Fibroblast of pulmonary artery (primary cell): ENCODE measurements at regions not wholly inside any gene's neighbourhood (a gene's known extent, or its start where the extent isn't known, plus 50 kb on each side); places are given as distances from the start of the nearest gene placed in this dataset.
"Not testable (repeated sequence)": the region's sequence is repeated elsewhere in the genome, so short reads cannot be mapped to it uniquely, and the experiment has no call there.

Source experiments
- DNase-seq: peaks from one replicate; pipeline ENCODE4 v3.0.0-alpha.2; 2010; ENCODE audit warnings: low read depth
- H3K4me3 ChIP-seq: replicated peaks from 2 replicates; pipeline ENCODE4 v1.5.1; 2011; ENCODE audit warnings: low read depth, mild to moderate bottlenecking, control low read depth, low read length, moderate library complexity
- TF ChIP-seq, protein P1 (sequence below): IDR thresholded peaks from 2 replicates; pipeline ENCODE4 v1.5.1; 2011; ENCODE audit warnings: mild to moderate bottlenecking, control low read depth, low read length, inconsistent platforms; ENCODE audit errors: missing control alignments

GRCh38 chr18:43780782-43781340 lies 503.6 kb upstream of the SYT4 start:
- TF ChIP-seq, protein P1, sequence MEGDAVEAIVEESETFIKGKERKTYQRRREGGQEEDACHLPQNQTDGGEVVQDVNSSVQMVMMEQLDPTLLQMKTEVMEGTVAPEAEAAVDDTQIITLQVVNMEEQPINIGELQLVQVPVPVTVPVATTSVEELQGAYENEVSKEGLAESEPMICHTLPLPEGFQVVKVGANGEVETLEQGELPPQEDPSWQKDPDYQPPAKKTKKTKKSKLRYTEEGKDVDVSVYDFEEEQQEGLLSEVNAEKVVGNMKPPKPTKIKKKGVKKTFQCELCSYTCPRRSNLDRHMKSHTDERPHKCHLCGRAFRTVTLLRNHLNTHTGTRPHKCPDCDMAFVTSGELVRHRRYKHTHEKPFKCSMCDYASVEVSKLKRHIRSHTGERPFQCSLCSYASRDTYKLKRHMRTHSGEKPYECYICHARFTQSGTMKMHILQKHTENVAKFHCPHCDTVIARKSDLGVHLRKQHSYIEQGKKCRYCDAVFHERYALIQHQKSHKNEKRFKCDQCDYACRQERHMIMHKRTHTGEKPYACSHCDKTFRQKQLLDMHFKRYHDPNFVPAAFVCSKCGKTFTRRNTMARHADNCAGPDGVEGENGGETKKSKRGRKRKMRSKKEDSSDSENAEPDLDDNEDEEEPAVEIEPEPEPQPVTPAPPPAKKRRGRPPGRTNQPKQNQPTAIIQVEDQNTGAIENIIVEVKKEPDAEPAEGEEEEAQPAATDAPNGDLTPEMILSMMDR: no peak
- H3K4me3 ChIP-seq: no peak overlapping the region
- DNase-seq: peak; percentile 33

DNA sequence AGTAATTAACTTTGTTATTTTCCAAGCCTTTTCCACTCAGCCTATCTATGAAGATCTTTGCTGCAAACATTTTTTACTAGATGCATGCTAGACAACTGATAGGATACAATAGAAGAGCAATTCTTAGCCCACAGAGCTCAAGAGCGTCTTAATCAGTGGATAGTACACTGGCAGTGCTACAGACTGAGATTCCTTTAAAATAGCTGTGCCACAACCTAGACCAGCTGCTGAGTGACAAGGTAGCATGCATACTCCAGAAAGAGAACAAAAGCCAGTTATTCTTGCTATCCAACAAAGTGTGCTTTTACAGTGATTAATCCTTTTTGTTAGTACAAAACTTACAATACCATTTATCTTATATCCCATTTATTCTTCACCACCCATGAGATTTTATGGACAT lies 507.9 kb upstream of the SYT4 start:
- DNase-seq: no peak
- TF ChIP-seq, protein P1: no peak

DNA sequence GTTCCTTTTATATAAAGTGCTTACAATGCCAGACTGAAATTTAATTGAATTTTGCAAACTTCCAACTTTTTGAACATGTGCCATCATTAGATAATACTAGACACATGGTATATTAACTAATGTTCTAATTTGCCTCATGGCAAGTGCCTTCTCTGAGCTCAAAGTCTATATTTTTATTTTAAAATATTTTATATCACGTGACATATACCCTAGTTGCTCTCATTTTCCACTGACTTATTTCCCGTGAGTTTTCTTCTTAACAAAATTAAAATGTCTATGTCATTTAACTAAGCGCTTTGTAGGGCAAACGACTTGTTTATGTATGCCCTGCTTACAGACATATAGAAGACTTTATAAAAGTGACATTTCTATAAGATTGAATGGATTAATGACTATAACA lies 509.6 kb upstream of the SYT4 start:
- no peak for DNase-seq
- no peak overlapping the region for H3K4me3 ChIP-seq
- TF ChIP-seq, protein P1: no peak

More for the DNA sequence above, 507.9 kb upstream of the SYT4 start:
- H3K4me3 ChIP-seq: no peak overlapping the region

DNA sequence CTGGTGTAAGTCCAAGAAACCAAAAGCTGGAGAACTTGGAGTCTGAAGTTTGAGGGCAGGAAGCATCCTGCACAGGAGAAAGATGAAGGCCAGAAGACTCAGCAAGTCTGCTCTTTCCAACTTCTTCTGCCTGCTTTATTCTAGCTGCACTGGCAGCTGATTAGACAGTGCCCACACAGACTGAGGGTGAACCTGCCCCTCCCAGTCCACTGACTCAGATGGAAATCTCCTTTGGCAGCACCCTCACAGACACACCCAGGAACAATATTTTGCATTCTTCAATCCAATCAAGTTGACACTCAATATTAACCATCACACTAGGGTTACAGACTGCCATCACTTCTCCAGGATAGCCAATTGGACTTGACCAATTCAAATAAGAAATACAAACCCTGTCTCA lies 510.4 kb upstream of the SYT4 start:
- not testable (repeated sequence) for DNase-seq, H3K4me3 ChIP-seq

GRCh38 chr18:43789234-43790000 lies 512.1 kb upstream of the SYT4 start:
- TF ChIP-seq, protein P1: peak; percentile 40
- peak; percentile 36 for DNase-seq
- no peak overlapping the region for H3K4me3 ChIP-seq

GRCh38 chr18:43793910-43794309 lies 516.6 kb upstream of the SYT4 start:
- no peak overlapping the region for H3K4me3 ChIP-seq
- TF ChIP-seq, protein P1: no peak
- DNase-seq: no peak

GRCh38 chr18:43794363-43794762 lies 517.1 kb upstream of the SYT4 start:
- no peak for DNase-seq

More at GRCh38 chr18:43794363-43794762, 517.1 kb upstream of the SYT4 start:
- H3K4me3 ChIP-seq: no peak overlapping the region
- TF ChIP-seq, protein P1: no peak
